Stimulated activated CD4-positive, alpha-beta T cell treated with anti-CD3 and anti-CD28 coated beads, Interleukin-2, amount 100 ng/mL, for 24 hours (primary cell): ENCODE measurements at regions not wholly inside any gene's neighbourhood (a gene's known extent, or its start where the extent isn't known, plus 50 kb on each side); places are given as distances from the start of the nearest gene placed in this dataset.

Source experiments
- DNase-seq, 2 donors: peaks; one replicate each; pipeline ENCODE4 v3.0.0-alpha.2; 2020

DNA sequence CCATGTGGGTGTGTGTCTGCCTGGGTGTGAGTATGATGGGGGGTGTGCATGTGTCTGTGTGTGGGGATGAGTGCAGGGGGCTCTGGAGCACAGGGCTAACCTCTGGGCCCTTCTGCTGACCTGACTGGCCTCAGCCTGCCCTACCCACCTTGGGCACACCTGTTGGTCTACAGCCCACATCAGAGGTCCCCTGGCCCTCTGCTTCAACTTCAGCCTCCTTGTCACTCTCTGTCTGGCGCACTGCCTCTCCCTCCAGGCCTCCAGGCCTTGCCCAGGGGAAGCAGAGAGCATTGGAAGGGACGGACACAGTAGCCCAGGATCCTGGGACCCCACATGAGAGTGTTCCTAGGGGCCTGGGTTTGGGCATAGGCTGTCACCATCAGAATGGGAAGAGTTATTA, 115.4 kb downstream of the EFNB1 start:
- DNase-seq = no peak

DNA sequence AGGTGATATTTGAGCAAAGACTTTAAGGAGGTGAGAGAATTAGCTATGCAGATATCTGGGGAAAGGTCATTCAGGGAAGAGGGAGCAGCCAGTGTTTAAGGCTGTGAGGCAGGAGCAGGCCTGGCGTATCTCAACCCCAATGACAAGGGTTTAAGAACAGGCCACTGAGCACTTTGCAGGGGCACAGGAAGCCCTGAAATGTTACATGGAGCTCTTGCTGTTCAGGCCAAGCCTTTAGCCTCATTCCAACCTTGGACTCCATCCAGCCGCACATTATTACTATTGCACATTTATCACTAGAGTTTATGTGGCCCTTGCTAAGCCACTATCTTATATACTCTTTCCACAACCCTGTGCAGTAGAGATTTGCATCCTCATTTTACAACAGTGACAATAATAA, 114.0 kb downstream of the EFNB1 start:
- no peak for DNase-seq

DNA sequence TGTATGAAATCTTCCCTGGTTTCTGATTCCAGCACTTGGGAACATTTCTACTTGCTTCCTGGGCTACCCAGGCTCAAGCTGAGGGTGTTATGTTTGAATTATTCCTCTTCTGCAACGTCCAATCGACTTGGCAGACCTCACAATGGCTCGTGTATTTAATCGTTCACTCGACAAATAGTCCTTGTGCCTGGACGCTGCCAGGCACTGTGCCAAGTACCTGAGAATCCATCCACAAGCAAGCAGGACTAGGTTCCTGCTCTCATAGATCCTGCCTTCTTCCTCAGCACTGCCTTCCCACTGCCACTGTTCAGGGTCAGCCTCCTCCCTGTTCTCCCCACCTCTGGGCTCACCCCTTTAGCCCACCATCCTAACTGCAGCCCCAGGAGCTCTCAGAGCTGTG, 113.3 kb downstream of the EFNB1 start:
- DNase-seq = no peak

DNA sequence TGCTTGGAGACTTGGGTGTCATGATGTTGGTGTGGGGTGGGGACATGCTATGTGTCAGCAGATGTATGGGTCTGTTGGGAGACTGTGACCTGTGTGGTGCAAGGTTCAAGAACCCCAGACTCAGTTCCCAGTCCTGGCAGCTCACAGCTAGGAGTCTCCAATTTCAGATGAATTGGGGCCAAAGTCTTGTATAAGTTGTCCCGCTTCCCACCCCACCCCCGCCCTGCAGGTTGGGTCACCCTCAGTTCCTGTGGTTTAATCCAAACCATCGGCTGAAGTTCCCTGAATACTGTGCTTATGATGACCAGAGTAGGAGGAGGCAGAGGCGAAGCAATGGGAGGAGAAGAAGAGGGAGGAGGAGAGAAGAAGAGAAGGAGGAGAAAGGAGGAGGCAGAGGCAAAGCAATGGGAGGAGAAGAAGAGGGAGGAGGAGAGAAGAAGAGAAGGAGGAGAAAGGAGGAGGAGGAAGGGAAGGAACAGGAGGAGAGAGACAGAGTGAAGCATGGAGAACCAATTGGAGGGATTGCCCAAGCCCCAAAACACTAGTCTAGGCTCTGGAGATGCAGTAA, 112.6 kb downstream of the EFNB1 start:
- DNase-seq = no peak

DNA sequence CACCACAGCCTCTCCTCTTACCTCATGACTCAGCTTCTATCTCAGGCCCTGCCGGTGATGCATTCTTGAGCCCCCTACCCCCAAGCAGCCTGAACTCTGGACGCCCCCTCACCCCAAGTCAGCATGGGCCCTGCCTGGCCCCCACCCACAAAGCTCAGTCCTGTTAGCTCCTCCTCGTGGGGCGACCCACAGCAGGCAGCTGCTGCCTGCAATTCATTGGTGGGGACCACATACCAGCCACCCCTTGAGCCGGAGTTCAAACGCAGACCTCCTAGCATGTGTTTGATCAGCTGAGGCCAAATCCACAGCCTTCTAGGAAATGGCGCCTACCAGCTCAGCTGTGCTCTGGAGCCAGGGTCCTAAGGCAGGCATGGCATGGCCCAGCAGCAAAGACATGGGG, 111.8 kb downstream of the EFNB1 start:
- no peak for DNase-seq

DNA sequence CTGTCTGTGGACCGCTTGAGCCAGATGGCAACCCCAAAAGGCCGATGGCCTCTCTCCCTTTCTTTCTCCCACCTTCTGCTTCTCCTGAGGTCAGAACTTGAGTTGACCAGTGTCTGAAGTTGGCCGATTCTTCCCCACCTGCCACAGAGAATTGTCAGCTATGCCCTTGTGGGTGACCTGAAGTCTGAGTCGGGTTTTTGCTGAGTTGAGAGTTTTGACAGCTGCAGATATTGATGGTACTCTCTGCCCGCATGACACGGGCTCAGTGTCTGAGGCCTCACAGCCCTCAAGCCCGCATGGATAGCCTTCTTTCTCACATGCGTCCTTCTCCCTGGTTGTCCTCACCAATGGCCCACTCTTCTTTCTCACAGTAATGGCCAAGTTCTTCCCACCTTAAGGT, 111.0 kb downstream of the EFNB1 start:
- no peak for DNase-seq

DNA sequence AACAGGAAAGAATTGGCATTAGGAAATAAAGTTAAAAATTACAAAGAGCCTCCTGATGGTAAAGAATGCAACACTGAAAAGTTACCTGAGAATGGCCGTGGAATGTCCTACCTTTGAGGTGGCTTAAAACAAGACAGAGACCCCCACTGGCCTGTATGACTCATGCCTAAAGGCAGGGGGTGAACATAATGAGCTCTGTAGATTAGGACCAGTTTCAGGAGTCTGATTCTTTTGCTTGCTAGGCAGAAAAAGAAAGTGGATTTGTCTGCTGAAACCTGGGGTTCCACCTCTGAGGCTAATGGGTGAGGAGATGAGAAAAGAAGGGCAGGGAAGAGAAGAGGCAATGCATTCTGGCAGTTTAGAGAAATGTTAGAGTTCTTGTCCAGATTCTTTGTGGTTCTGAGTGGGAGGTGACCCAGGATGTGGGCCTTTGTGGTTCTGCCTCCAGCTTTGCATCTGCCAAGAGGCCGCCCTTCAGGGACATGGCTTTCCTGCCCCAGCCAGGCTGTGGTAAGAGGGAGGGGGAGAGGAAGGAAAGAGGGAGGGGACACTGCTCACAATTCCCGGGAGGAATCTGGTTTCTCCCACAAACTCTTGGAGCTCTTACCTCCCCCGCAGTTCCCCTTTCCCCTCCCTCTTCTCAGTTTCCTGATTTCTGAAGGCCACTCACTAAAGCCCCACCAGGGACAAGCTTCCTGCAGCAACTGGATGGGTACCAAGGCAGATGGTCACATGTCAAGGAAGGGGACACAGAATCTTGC, 109.6 kb downstream of the EFNB1 start:
- no peak for DNase-seq

DNA sequence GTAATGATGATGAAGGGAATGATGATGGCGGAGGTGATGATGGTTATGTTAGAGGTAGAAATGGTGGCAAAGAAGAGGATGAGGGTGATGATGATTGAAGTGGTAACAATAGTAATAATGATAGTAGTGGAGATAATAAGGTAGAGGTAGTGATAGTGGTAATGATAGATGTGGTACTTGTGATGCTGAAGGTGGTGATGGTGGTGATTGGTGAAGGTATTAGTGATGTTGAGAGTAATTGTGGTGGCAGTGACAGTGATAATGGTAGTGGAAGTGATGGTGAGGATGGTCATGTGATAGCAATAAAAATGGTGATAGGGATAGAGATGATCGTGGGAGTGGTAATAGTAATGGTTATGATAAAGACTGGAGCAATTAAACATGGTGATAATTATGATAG, 108.8 kb downstream of the EFNB1 start:
- no peak for DNase-seq

DNA sequence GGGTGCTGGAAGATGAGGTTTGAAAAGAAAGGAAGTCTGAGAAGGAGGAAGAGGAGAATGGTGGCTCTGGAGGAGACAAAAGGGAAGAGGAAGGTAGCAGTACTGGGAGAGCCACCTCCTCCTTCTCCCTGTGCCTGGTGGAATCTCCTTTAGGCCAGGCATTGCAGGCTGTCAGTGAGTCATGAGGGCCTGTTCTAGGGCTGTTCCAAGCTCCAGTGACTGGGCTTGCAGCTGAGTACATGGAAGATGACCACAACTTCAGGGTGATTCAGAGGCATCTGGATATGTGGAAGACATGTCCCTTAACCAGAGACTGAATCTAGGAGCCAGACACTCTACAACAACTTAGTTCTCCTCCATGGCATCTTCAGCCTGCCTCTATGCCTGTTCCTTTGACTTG, 107.8 kb downstream of the EFNB1 start:
- no peak for DNase-seq

DNA sequence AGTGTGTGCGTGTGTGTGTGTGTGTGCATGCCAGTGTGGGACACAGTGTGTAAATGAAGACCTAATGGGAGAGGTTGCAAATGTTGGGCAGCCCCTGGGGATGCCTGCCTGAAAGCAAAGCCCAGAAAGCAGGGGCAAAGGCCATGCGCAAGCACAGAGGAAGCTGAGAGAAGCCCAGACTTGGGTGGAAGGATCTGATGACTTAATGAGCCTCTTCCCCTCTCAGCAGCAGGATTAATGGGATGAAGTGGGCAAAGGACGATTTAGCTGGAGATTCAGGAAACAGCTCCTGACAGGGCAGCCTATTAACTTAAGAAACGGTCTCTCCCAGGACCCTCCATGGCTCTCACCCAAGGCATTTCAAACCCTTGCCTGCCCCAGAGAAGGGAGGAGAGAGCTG, 107.3 kb downstream of the EFNB1 start:
- DNase-seq = no peak

DNA sequence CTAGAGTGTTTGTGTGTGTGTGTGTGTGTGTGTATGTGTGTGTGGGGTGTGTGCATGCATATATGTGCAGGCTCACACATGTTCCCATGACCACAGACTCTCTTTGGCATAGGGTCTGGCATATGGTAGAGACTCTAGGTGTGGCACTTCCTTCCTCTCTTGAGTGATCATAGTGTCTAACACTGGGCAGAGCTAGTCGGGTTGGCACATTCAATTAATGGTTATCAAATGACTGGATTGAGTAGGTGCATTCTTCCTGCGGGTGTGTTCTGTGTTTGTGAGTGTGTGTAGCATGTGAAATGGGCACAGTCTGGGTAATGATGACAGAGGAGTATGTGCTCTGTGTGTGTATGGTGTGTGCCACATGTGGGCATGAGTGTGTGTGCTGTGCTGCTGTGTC, 106.5 kb downstream of the EFNB1 start:
- DNase-seq = no peak

DNA sequence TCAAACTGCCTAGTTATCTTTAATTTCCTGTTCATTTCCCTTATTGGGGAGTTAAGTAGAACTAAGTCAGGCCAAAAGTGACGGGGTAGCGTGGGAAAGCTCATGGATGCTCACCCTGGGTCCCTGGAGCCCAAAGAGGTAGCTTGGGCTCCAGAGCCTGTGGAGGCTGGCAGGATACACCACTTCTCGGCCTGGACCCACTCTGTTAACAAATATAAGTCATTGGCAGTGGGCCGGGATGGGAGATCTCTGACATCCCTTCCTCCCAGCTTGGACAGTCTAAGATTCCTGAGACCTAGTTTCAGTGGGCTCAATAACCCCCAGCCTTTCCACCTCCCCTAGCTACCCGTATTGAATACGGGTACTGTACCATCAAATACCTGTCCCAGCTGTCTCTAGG, 106.1 kb downstream of the EFNB1 start:
- DNase-seq = no peak

DNA sequence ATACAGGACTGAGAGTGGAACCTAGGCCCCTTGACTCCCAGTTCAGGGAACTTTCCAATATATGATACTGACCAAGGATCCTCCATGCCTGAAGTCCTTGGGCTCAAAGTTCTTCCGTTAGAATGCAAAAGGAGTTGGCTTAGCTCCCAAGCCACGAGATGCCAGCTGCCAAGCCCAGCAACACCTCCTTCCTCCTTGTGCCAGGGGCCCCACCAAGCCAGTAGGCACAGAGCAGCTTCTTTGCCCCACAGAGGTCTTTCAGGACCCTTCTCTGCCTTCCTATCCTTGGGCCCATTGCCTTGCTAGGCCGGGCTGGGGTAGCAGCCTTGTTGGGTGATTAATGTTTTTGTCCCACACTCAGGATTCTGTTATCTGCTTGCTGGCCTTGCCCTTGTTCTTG, 105.6 kb downstream of the EFNB1 start:
- DNase-seq = no peak

DNA sequence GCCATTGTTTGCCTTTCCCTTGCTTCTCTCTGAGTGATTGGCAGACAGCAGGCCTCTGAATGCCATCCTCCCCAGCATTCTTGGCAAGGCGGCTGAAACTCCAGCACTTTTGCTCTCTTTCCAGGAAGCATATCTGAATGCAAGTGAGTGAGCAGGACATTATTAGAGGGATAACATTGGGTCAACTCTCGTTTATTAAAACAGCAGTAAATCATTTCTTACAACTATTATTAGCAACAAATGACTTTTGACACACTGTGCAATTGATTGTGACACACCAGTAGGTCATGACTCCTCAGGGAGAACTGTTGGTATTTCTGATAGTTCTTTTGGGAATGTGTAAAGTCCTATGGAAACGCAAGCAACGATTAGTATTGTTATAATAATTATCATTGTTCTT, 103.8 kb downstream of the EFNB1 start:
- DNase-seq = no peak

DNA sequence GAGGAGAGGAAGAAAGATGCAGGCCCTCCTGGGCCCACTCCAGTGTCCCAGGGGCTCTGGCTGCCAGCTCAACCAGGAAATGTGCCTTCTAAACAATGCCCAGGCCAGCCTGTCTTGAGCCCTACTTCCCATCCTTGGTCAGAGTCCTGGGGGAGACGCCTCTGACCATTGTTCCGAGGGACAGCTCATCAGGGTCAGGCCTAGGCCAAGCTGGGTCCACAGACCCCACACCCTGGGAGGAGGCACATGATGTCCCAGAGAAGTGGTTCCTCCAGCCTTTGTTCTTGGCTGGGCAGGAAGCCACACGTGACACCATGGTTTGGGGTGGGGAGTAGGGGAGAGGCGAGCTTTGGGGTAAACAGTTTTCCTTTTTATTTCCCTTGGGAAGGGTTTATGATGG, 102.5 kb downstream of the EFNB1 start:
- DNase-seq = no peak

DNA sequence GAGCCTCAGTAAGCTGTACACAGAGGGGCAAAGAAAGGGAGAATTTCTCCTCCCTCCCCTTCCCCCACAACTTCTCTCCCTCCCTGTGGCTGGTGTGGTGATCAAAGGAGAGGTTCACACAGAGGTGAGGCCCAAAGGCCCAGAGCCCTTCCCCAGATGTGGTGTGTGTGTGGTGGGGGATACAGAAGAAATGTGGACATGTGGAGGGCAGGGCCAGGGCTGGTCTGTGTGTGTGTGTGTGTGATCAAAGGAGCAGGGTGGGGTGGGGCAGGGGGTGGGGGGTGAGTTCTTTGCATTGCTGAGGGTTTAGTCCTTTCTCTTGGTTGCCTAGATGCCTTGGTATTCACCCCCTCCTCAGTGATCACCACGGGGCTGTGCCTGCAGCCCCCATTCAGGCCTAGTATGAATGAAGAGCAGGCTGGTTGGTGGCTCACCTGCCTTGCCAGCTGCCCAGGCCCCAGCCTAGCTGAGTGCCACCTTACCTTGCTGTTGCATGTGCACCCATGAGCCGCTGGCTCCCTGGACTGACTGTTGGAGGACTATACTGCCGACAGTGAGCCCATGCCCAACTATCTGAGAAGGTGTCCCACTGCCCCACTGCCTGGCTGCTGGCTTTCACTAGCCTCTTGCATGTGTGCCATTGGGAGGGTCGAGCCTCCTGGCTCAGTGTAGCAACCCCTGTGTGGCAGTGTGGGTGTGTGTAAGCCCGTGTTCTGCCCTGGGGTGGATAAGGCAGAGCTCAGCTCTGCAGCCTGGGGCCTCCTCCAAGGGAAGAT, 101.9 kb downstream of the EFNB1 start:
- no peak for DNase-seq

DNA sequence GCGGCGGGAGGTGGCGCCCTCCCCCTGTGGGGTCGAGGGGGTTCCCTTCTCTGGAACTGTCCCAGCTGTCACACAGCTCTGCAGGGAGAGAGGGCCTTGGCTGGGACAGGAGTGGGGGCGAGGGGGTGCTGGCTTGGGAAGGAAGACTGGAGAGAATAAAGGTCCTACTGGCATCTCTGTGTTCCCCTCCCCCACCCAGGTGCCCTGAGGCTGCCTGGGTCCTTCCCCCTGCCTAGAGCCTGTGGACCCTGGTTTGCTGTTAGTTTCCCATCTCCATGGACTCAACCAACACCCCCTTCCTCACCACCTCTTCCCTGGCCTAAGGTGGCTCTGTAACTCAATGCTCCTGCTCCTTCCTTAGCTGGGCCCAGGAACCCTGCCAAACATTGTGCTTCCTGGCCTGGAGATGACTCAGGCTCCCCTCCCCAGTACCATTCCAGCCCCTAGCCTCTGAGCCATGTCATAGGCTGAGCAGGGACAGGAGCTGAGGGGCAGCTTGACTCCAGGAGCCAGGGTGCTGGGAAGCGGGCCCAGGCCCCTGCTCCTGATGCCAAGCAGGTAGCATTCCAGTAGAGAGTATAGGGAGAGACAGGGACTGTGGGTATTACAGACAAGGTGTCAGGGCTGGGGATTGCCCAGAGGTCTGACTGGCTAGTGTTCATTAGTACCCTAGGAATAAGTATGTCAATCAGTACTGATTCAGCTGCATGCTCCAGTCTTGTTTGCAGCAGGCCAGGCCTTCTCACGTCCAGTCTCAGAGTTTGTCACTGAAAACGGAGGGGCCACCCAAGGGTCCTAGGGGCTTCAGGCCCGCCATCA, 100.7 kb downstream of the EFNB1 start:
- DNase-seq = no peak

DNA sequence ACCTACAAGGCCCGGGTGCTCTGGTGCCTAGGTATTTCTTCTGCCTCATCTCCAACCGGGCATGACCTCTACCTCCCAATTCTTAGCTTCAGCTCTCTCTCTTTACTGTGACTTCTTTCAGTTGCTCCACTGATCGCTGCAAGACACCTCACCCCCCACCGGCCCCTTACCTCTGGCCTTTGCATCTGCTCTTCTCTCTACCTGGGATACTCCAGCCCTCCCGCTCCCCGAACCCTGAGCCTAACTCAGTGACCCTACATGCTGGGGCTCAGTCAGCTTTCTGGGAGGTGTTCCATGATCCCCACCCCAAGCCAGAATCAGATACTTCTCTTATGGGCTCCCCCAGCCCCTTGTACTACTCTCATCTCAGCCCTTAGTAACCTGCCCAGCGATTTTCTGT, 99.6 kb downstream of the EFNB1 start:
- DNase-seq = no peak

DNA sequence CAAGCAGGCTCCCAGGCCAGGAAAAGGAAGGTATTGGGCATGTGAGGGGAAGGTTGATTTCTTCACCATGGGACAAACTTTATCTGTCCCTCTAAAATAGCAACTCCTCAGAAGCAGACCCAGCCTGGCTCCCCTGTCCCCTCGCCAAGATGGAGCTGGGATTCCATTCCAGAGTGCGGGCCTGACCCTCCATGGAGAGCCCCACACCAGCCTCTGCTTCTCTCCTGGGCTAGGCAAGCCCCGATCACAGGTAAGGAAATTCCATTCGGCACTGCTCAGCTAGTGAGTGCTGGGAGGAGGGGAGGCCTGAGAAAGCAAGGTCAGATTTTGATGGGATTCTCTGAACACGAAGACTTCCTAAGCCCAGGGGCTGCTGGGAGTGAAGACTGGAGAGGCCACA, 98.4 kb downstream of the EFNB1 start:
- DNase-seq = no peak

DNA sequence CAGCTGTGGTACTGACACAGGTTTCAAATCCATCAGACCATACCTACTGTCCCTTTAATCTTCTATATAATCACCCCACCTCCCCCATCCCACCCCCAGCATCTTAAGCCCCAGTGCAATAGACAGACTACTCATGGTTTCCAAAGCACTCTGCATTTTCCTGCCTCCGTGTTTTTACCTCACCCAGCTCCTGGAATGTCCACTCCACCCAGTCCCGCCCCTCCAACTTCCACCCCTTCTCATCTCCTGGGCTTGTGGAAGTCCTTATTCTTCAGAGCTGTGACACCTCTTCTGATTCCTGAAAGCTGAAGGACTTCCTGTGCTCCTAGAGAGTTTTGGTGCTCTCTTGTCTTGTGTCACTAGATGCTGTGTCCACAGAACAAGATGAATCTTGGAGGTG, 94.3 kb downstream of the EFNB1 start:
- DNase-seq = no peak

DNA sequence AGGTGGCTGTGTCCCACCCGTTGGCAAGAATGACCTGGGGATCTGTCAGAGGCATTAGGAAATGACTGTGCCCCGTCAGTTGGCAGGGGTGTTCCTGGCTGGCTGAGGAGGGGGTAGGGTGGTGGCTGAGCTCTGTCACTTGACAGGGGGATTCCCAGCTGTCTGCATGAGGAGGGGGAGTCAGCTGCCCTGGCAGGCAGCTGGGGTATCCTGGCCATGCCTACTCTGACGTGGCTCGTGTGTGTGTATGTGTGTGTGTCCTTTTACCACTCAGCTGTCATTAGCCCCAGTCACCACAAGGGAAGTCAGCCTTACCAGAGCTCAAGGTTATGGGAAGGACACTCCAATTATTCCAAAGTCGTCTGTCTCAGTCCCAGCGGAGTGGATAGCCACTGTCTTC, 93.2 kb downstream of the EFNB1 start:
- no peak for DNase-seq

DNA sequence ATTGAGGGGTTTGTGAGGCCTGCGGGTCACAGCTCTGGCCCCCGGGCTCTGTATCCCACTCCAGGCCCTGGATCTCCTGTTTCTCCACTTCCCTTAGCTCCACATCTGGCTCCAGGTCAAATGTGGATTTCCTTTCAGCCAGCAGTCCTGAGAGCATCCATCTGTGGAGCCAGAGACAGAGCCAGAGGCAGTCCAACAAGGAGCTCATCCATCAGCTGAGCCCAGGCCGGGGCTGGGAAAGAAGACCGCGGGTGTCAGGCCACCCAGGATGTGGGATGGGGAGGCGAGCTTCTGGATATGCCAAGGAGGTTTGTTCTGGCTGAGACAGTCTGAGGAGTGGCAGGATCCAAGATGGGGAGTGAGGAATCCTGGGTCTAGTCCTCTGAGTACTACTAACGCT, 91.7 kb downstream of the EFNB1 start:
- DNase-seq = no peak

DNA sequence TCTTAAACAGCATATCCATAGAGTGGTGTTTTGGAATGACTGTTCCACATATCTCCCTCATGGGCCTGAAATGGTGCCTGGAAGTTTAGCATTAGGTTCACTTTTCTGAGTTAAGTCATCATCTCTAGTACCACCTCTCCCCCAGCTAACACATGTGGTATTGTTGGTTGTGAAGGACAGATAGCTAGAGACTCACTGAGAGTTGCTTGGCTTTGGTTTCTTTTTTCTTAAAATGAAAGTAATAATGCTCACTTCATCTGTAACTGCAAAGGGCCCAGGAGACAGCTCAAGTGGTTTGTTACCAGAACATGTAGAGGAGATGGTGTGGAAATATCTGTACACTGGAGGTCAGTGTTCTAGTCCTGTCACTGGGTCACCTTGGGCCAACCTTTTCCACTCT, 90.9 kb downstream of the EFNB1 start:
- DNase-seq = no peak

DNA sequence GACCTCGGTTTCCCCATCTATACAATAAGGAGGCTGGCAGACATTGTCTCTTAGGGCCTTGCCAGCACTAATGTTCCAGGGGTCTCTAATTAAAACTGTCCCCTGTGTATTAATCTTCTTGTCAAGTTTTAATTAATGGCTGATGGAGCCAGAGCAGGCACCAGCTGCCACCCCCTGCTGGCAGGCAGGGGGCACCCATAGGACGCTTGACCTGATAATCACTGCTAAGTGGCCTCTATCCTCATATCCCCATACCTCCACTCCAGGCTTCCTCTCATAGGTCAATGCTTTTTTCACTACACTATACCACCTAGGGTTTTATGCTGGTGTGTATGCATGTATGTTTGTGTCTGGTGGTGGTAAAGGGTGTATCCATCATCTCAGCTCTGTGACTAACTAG, 89.4 kb downstream of the EFNB1 start:
- no peak for DNase-seq
